GM13977 (cell line): ENCODE measurements at regions not wholly inside any gene's neighbourhood (a gene's known extent, or its start where the extent isn't known, plus 50 kb on each side); places are given as distances from the start of the nearest gene placed in this dataset.

Source experiments
- DNase-seq: peaks from one replicate; pipeline ENCODE4 v3.0.0; 2012; ENCODE audit warnings: low spot score
- CTCF ChIP-seq: IDR thresholded peaks from 2 replicates; pipeline ENCODE4 v1.5.1; 2012; ENCODE audit warnings: mild to moderate bottlenecking, control low read depth; ENCODE audit not compliant: insufficient read depth; ENCODE audit errors: extremely low read depth, missing control alignments
- in situ Hi-C: fragments of 300-500 bp; cut with MboI; formaldehyde crosslinking; loops from one replicate; pipeline ENCODE4 v1.12.0; 2022; ENCODE audit warnings: low sequenced_read_pairs, low pct_unique_long_range_greater_than_20kb, mixed read lengths, inconsistent platforms; ENCODE audit not compliant: unreplicated experiment

GRCh38 chr10:78760463-78761310, 308.1 kb upstream of the ZMIZ1 start:
- TF ChIP-seq CTCF, result no peak
- no peak for DNase-seq
- in situ Hi-C loops, result no loop called here

GRCh38 chr10:78761311-78761781, 307.4 kb upstream of the ZMIZ1 start:
- no peak for TF ChIP-seq CTCF
- in situ Hi-C loops, result no loop called here
- no peak for DNase-seq

GRCh38 chr10:78762086-78762630, 306.6 kb upstream of the ZMIZ1 start:
- no peak for DNase-seq
- in situ Hi-C loops, result no loop called here
- TF ChIP-seq CTCF, result no peak

- in situ Hi-C loops, result no loop called here
Observed at GRCh38 chr10:78763234-78763633, 305.5 kb upstream of the ZMIZ1 start.

GRCh38 chr10:78763651-78764395, 304.9 kb upstream of the ZMIZ1 start:
- in situ Hi-C loops, result no loop called here
- no peak for TF ChIP-seq CTCF
- DNase-seq, result peak; percentile 86

More at GRCh38 chr10:78763234-78763633, 305.5 kb upstream of the ZMIZ1 start:
- DNase-seq, result no peak
- no peak for TF ChIP-seq CTCF

GRCh38 chr10:78764436-78764835, 304.3 kb upstream of the ZMIZ1 start:
- in situ Hi-C loops, result no loop called here
- no peak for TF ChIP-seq CTCF
- no peak for DNase-seq
